ENCODE measurements at regions not wholly inside any gene's neighbourhood (a gene's known extent, or its start where the extent isn't known, plus 50 kb on each side); places are given as distances from the start of the nearest gene placed in this dataset.

GRCh38 chr11:45435706-45436105 is 149.6 kb upstream of the SYT13 start:
- H3K27me3 ChIP-seq, result peaks cover 13% of the 10 kb centered on the region
- no peaks in the 10 kb centered on the region for H3K36me3 ChIP-seq
- no peaks in the 10 kb centered on the region for H3K9me3 ChIP-seq (replicated peaks)
- no peak overlapping the region for H3K4me3 ChIP-seq
- no peaks in the 10 kb centered on the region for H3K4me1 ChIP-seq
- no peak for DNase-seq
- H3K27ac ChIP-seq, result no peak overlapping the region

- no peaks in the 10 kb centered on the region for H3K9me3 ChIP-seq (replicated peaks)
- H3K36me3 ChIP-seq, result no peaks in the 10 kb centered on the region
- peaks cover 19% of the 10 kb centered on the region for H3K27me3 ChIP-seq
- DNase-seq, result no peak
- no peak overlapping the region for H3K27ac ChIP-seq
- no peak overlapping the region for H3K4me3 ChIP-seq
- no peaks in the 10 kb centered on the region for H3K4me1 ChIP-seq
Measured at GRCh38 chr11:45432910-45433309, 146.8 kb upstream of the SYT13 start.

- H3K27me3 ChIP-seq, result peaks cover 23% of the 10 kb centered on the region
Measured at GRCh38 chr11:45432100-45432499, 146.0 kb upstream of the SYT13 start.

GRCh38 chr11:45431046-45432018 is 145.2 kb upstream of the SYT13 start:
- H3K4me1 ChIP-seq, result no peaks in the 10 kb centered on the region
- DNase-seq, result no peak
- no peak overlapping the region for H3K27ac ChIP-seq
- no peaks in the 10 kb centered on the region for H3K36me3 ChIP-seq
- no peak overlapping the region for H3K4me3 ChIP-seq
- no peaks in the 10 kb centered on the region for H3K9me3 ChIP-seq (replicated peaks)
- peaks cover 23% of the 10 kb centered on the region for H3K27me3 ChIP-seq

More at GRCh38 chr11:45432100-45432499, 146.0 kb upstream of the SYT13 start:
- no peak overlapping the region for H3K4me3 ChIP-seq
- no peak overlapping the region for H3K27ac ChIP-seq
- no peaks in the 10 kb centered on the region for H3K4me1 ChIP-seq
- no peak for DNase-seq
- no peaks in the 10 kb centered on the region for H3K9me3 ChIP-seq (replicated peaks)
- no peaks in the 10 kb centered on the region for H3K36me3 ChIP-seq

GRCh38 chr11:45430361-45430760 is 144.2 kb upstream of the SYT13 start:
- H3K27me3 ChIP-seq, result peaks cover 28% of the 10 kb centered on the region
- DNase-seq, result no peak
- H3K4me3 ChIP-seq, result no peak overlapping the region
- H3K4me1 ChIP-seq, result no peaks in the 10 kb centered on the region
- no peaks in the 10 kb centered on the region for H3K9me3 ChIP-seq (replicated peaks)
- no peak overlapping the region for H3K27ac ChIP-seq
- H3K36me3 ChIP-seq, result no peaks in the 10 kb centered on the region

GRCh38 chr11:45429719-45430118 is 143.6 kb upstream of the SYT13 start:
- Histone ChIP-seq H3K9me3 (replicated peaks) (no peaks in the 10 kb centered on the region), H3K4me1 (no peaks in the 10 kb centered on the region), H3K27ac (no peak overlapping the region), H3K4me3 (no peak overlapping the region), H3K36me3 (no peaks in the 10 kb centered on the region), H3K27me3 (peaks cover 26% of the 10 kb centered on the region)
- no peak for DNase-seq

GRCh38 chr11:45428541-45429230 is 142.5 kb upstream of the SYT13 start:
- peaks cover 21% of the 10 kb centered on the region for H3K27me3 ChIP-seq
- DNase-seq, result no peak
- no peak overlapping the region for H3K27ac ChIP-seq
- no peak overlapping the region for H3K4me3 ChIP-seq
- no peaks in the 10 kb centered on the region for H3K36me3 ChIP-seq
- H3K4me1 ChIP-seq, result no peaks in the 10 kb centered on the region
- no peaks in the 10 kb centered on the region for H3K9me3 ChIP-seq (replicated peaks)

GRCh38 chr11:45428116-45428515 is 142.0 kb upstream of the SYT13 start:
- H3K36me3 ChIP-seq, result no peaks in the 10 kb centered on the region
- H3K9me3 ChIP-seq (replicated peaks), result no peaks in the 10 kb centered on the region
- H3K4me1 ChIP-seq, result no peaks in the 10 kb centered on the region
- H3K27ac ChIP-seq, result no peak overlapping the region
- H3K4me3 ChIP-seq, result no peak overlapping the region
- no peak for DNase-seq
- peaks cover 21% of the 10 kb centered on the region for H3K27me3 ChIP-seq

- H3K36me3 ChIP-seq, result no peaks in the 10 kb centered on the region
Measured at GRCh38 chr11:45424411-45425180, 138.5 kb upstream of the SYT13 start.

GRCh38 chr11:45423475-45424120 is 137.5 kb upstream of the SYT13 start:
- DNase-seq, result no peak
- no peaks in the 10 kb centered on the region for H3K9me3 ChIP-seq (replicated peaks)
- peaks cover 22% of the 10 kb centered on the region for H3K27me3 ChIP-seq
- H3K27ac ChIP-seq, result no peak overlapping the region
- H3K36me3 ChIP-seq, result no peaks in the 10 kb centered on the region
- no peaks in the 10 kb centered on the region for H3K4me1 ChIP-seq
- no peak overlapping the region for H3K4me3 ChIP-seq

More at GRCh38 chr11:45424411-45425180, 138.5 kb upstream of the SYT13 start:
- H3K27me3 ChIP-seq, result peaks cover 22% of the 10 kb centered on the region
- H3K9me3 ChIP-seq (replicated peaks), result no peaks in the 10 kb centered on the region
- no peaks in the 10 kb centered on the region for H3K4me1 ChIP-seq
- no peak for DNase-seq
- H3K27ac ChIP-seq, result no peak overlapping the region
- H3K4me3 ChIP-seq, result no peak overlapping the region

- no peak overlapping the region for H3K27ac ChIP-seq
- H3K4me1 ChIP-seq, result no peaks in the 10 kb centered on the region
- DNase-seq, result no peak
- H3K36me3 ChIP-seq, result no peaks in the 10 kb centered on the region
- no peak overlapping the region for H3K4me3 ChIP-seq
- H3K9me3 ChIP-seq (replicated peaks), result no peaks in the 10 kb centered on the region
- H3K27me3 ChIP-seq, result peaks cover 17% of the 10 kb centered on the region
Measured at GRCh38 chr11:45423036-45423435, 136.9 kb upstream of the SYT13 start.

GRCh38 chr11:45414088-45414487 is 127.9 kb upstream of the SYT13 start:
- no peak for DNase-seq
- no peaks in the 10 kb centered on the region for H3K4me1 ChIP-seq
- peaks cover 30% of the 10 kb centered on the region for H3K27me3 ChIP-seq
- no peak overlapping the region for H3K27ac ChIP-seq
- H3K4me3 ChIP-seq, result no peak overlapping the region
- H3K9me3 ChIP-seq (replicated peaks), result no peaks in the 10 kb centered on the region
- no peaks in the 10 kb centered on the region for H3K36me3 ChIP-seq

- Histone ChIP-seq H3K36me3 (no peaks in the 10 kb centered on the region), H3K4me3 (no peak overlapping the region), H3K9me3 (replicated peaks) (no peaks in the 10 kb centered on the region), H3K27ac (no peak overlapping the region), H3K27me3 (peaks cover 37% of the 10 kb centered on the region), H3K4me1 (no peaks in the 10 kb centered on the region)
- no peak for DNase-seq
Measured at GRCh38 chr11:45413156-45413858, 127.2 kb upstream of the SYT13 start.

GRCh38 chr11:45412521-45412920 is 126.4 kb upstream of the SYT13 start:
- H3K4me3 ChIP-seq, result no peak overlapping the region
- H3K4me1 ChIP-seq, result no peaks in the 10 kb centered on the region
- peaks cover 41% of the 10 kb centered on the region for H3K27me3 ChIP-seq
- no peak for DNase-seq
- no peak overlapping the region for H3K27ac ChIP-seq
- H3K9me3 ChIP-seq (replicated peaks), result no peaks in the 10 kb centered on the region
- no peaks in the 10 kb centered on the region for H3K36me3 ChIP-seq
